Nucleus accumbens (tissue), 56 donors: ENCODE measurements at regions not wholly inside any gene's neighbourhood (a gene's known extent, or its start where the extent isn't known, plus 50 kb on each side); places are given as distances from the start of the nearest gene placed in this dataset.

Source experiments
- DNase-seq, 56 donors: peaks; one replicate each; lab custom pipeline; 2025; lab: John Stamatoyannopoulos, UW

DNA sequence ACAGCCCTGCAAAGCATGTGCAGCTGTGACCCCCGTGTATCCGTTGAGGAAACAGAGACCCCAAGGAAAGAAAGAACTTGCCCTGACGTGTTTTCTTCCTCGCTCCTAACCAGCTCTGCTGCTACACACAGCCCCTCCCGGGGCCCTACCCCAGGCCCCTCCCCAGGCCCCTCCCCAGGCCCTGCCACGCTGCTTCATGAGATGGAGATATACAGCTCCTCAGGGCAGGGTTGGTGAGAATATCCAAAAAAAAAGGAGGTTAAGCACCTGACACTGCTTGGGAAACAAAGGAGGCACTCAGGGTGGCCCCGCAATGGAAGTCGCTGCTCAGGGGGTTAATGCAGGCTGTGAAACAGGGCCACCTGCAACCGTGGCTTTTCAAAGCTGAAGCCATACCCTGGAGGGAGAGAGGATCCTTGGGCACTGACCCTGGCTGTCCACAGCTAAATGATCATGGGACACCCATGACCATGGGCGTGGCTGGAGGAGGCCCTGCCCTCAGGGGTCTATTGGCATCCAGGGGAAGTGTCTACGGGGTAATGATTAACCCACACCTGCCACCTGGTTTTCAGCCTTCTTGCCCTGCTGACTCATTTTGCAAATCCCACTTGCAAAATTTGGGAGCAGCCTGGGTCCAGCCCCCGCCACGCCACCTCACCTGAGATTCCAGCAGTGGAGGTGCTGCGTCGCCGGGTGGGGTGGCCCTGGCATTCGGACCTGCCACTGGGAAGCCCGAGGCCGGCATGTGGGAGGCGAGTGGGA is 112.1 kb upstream of the ANO1 start:
- no peak for DNase-seq

DNA sequence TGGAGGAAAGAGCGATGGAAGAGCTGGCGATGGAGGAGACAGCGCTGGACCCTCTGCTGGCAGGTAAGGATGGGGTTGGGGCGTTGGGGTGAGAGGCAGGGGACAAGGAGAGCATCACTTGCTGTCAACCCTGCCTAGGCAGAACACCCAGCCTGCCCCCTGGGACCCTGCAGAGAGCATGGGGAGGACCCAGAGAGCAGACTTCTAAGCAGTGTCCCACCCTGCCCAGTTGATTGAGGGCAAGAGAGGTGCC is 111.6 kb upstream of the ANO1 start:
- DNase-seq: no peak

DNA sequence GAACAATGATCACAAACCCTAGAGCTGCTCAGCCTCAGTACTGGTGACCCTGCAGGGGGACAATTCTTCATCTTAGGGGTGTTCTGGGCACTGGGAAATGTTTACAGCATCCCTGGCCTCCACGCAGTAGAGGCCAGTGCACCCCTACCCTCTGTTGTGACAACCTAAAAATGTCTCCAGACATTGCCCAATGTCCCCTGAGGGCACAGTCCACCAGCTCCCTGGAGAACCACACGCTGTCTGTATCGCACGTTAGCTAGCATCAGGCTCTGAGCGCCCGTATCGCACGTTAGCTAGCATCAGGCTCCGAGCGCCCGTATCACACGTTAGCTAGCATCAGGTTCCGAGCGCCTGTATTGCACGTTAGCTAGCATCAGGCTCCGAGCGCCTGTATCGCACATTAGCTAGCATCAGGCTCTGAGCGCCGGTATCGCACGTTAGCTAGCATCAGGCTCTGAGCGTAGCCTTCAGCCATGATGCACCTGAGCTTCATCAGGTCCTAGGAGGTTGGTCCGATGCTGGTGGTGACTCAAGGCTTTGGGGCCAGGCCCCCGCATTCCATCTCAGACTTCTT is 111.1 kb upstream of the ANO1 start:
- DNase-seq: no peak

DNA sequence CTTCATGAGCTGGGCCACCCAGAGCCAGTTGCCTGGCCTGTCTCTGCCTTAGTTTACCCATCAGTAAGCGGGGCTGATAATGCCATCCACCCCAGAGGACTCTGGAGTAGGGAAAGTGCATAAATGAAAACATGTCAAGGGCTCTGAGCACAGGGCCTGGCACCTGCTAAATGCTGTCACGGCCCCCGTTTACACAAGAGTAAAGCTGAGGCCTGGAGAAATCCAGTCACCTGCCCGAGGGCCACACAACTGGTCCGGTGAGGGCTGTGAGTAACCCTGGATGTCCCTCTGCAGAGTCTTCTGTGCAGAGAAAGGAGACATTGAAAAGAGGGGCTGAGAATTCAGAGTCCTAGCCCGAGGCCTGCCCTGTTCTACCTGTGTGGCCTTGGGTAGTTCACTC is 110.6 kb upstream of the ANO1 start:
- DNase-seq: no peak

DNA sequence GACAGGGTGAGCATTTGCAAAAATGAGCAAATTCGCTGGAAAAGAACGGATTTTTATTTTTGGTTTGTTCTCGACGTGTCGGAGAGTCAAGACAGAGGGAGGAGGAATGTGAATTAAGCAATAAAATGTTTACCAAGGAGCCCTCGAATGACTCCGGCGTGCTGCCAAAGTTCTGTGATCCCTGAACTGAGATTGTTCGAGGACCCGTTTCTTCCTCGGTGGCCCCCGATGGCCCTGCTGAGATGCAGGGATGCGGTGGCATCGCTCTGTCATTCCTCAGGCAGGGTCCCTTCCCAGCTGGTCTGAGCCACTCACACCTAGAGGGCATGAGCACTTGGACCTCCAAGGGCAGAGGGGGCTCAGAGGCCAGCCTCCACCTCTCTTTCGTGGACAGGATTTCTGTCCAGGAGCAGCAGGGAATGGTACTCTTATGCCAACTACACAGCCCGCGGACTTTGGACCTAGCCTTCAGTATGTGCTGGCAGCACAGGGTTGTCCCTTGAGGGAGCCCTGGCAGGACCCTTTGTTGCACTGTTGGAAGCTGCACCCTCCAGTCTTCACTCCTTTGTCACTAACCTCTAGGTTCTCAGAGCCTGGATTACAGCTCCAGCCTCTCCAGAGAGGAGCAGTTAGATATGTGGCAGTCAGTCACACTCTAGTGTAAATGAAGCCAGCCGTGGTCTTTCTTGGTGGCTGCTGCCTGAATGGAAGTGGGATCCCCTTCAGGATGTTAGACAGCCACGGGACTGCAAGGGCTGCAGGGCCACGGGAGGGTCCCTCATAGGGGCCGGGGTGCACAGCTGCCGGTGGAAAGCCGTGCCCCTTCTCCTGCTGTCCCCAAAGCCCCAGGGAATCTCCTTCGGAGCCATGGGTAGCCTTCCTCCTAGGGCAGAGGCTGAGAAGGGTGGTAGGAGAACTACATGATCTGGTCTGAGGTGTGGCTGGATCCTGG is 109.4 kb upstream of the ANO1 start:
- no peak for DNase-seq

DNA sequence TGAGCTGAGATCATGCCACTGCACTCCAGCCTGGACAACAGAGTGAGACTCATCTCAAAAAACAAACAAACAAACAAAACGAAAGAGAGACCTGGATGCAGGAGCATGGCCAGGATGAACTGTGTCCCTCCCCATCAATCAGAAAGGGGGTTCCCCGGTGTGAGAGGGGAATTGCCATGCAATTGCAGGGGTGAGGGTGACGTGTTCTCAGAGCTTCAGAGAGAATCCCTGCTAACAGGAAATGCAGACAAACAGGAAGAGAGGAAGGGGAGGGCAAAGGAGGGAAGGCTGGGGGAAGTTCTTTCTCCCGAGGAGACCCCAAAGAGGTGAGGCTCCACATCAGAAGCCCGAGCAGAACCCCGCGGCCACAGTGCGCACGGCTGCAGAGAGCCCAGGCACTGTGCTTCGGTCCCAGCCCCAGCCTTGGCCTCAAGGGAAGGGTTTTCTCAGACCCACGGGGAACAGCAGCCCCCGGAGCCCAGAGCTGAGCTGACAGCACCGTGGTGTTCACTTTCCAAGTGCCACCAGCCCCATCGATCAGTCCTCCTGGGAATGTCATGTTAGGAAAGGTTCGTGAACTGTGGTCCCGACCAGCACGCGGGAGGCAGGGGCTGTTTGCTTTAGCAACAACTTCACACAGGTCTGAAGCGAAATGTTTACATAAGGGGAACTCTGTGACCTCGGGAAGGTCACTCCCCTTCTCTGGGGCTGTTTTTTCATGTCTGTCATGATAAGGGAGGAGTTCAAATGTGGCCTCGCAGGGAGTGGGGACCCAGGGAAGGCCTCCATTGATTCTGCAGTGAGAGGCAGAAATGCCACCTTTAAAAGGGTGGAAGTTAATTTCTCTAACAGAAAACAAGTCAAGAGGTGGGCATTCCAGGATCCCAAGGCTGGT is 108.0 kb upstream of the ANO1 start:
- DNase-seq: no peak

DNA sequence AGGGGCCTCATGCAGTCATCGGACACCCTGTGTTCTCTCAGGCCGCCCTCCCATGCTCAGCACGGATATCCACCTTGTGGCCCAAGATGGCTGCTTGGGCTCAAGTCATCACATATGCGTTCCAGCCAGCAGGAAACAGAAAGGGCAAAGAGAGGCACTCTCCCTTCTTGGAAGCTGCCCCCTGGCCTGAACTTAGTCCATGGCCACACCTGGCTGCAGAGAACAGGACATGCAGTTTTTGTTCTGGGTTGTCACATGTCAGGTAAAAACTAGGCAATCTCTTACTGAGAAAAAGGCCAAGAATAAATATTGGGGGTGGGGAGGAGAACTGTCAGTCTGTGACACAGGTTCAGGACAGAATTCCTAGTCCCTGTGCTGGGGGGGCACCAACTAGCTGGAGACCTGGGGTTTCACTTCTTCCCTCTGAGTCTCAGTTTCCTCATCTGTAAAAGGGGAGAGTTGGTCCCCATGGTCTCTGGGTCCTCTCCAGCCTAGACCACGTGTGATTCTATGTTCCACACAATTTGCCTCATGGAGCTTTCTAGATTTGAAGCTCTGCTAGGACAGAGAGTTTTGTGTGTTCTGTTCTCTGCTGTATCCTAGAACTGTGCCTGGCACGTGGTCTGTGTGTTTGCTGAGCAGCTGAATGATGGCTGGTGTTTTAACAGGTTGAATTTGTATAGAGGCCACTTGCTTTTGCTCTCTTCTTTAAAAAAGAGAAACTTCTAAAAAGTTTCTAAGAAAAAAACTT is 107.2 kb upstream of the ANO1 start:
- DNase-seq: no peak

DNA sequence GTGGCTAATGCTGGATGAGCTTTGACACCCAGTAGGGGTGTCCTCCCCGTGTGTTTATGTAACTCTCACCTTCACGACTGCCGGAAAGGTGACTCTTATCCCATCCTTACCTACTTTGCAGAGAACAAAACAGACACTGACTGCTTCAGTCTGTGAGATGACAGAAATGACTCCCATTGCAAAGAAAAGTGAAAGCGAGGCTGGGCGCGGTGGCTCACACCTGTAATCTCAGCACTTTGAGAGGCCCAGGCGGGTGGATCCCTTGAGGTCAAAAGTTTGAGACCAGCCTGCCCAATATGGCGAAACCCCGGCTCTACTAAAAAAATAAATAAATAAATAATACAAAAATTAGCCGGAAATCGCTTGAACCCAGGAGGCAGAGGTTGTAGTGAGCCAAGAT is 106.4 kb upstream of the ANO1 start:
- no peak for DNase-seq

DNA sequence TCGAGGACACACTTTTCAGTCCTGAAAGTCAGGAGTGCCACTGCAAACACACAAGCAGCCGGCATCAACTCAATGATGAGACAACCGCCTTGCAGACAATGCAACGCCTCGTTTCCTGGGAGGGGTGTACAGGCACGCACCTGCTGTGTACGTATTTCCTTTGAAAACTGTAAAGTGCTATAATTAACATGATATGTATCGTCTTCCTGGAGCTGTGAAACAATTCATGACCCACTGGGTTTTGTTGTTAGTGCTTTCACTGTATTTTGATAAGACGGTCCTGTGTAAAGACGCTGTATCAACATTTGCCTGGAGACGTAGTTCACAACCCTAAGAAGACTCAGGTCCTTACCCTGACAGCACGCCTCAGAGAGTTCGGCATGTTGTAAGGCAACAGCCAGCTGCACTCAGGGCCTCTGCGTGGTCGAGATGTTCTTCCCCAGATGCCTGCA is 105.7 kb upstream of the ANO1 start:
- no peak for DNase-seq

DNA sequence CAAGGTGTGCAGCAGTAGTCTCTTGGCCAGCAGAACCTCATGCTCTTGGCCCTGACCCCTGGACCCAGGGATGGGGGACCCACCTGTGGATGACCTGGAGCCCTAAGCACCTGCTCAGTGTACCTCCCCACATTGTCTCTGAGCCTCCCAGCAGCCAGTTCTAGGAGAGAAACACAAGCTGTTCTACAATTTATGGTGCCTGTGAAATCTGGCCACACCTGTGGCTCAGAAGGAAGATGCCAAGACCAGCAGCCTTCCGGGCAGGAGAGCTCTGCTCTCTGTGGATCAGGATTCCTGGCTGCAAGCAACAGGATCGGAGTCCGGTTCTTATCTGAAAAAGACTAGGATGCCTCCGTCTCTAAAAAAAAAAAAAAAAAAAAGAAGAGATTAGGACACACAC is 103.6 kb upstream of the ANO1 start:
- no peak for DNase-seq

DNA sequence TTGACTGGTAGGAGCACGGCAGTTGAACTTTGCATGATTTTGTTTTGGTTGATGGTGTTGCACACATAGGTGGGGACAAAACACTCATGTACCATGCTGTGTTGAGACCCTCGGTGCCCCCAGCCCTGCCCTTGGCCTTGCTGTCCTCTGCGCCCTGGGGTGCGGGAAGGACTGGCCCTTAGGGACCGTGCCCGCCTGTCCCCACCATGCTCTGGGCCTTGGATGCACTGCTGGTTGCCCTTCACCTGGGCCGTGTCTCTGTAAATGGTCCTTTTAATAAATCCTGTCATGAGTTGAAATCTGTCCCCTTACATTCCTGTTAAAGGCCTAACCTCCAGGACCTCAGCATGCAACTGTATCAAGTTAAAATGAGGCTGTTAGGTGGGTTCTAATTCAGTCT is 102.3 kb upstream of the ANO1 start:
- DNase-seq: no peak

DNA sequence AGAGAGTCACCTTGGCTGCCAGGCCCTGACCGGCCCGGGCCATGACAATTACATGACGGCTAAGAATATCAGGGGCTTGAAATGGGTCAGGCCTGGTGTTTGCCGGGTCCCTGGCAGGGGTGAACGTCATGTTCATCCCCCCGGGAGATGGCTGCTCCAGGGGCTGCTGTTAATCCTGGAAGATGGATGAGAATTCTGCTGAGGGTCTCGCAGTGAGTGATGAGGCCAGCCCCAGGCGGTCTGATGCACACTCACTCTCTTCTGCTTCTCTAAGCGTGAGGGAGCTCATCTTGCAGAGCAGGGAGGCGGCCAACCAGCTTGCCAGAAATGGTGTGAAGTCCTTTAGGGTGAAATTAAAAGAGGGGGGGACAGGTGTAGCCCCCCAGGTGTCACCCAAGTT is 101.3 kb upstream of the ANO1 start:
- DNase-seq: no peak

DNA sequence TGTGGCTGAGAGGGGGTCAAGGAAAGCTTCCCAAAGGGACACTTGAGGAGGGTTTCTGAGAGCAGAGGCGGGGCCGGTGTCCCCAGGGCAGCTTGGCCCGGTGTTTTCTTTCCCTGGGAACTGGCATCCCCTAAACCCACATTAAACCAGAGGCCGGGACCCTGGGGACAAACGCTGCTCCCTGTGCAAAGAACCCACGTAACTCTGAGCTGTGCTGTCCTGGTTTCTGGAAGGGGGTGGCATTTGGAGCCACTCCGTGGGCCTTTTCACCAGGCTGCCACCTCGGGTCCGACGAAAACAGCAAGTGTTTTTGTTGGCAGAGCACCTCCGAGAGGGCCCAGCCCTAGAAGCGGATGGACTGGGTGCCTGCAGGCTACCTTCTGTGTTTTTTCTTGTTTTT is 100.2 kb upstream of the ANO1 start:
- no peak for DNase-seq

DNA sequence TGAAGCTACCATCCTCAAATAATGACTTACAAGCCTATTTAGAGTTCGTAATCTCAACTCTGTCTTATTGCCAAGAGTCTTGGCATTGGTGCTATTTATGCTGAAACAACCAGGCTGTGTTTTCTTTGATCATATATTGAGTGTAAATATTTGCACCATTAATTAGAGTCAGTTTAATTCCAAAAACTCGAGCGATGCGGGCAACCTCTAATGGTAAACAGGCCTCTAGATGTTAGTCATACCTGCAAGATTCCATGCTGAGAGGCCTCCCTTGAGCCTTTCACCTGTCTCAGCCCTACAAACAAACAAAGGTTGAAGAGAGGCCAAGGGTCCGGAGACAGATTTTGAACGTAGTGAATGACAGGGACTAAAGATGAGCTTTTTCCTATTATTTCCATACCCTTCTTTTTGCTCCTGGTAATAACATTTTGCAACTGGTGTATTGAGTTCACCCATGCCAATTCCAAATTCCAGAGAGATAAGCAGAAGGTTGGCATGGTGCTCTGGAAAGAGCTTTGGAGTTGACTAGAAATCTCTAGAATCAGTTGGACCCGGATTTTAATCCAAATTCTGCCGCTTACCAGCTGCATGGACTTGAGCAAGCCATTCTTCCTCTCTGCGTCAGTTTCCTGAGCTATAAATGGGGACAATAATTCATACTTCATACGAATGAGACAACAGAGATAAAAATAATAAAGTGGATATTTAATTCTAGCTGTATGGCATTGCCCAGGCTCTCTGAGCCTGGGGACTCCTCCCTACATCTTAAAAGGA is 99.1 kb upstream of the ANO1 start:
- no peak for DNase-seq

DNA sequence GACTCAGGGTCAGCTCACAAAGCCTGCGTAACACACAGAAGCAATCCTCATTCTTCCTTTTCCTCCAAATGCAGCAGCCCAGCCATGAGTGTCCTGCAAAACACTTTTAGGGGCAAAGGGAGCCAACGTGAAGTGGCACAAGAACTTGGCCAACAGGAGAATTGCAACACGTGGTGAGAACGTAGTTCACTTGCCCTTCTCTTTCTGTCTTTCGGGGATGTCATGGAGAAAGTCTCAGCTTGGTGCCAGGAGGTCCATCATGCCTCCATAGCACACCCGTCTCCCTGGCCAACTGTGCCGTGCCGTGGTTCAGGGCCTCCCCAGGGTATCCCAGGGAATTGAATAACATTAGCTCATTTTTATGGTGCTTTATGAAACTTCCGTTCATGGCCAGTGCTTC is 98.5 kb upstream of the ANO1 start:
- DNase-seq: no peak

DNA sequence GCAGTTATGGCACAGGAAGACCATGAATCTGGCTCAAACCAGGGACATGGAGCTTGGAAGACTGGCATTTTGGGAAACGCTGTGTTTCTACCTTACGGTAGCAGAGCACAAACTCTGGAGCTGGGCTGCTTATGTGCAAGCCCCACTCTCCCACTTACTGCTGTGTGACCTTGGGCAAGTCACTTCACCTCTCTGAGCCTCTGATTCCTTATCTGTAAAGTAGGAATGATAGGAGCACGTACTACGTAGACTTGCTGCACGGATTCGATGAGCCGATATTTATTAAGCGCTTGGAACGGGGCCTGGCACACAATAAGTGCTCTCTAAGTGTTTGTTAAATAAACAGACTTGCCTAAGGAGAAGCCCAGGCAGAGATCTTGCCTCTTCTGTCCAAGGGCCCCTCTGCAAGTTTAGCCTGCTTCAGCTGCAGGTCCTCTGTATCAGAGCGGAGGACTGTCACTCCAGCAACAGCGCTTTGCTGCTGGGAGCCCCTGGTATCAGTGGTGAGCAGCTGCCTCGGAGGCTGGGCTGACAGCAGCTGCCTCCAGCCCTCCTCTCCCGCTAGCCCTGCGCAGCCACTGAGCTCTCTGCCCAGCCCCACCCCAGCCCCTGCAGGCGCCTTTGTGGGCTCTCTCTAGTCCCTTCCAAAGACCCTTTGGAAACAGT is 96.9 kb upstream of the ANO1 start:
- no peak for DNase-seq

DNA sequence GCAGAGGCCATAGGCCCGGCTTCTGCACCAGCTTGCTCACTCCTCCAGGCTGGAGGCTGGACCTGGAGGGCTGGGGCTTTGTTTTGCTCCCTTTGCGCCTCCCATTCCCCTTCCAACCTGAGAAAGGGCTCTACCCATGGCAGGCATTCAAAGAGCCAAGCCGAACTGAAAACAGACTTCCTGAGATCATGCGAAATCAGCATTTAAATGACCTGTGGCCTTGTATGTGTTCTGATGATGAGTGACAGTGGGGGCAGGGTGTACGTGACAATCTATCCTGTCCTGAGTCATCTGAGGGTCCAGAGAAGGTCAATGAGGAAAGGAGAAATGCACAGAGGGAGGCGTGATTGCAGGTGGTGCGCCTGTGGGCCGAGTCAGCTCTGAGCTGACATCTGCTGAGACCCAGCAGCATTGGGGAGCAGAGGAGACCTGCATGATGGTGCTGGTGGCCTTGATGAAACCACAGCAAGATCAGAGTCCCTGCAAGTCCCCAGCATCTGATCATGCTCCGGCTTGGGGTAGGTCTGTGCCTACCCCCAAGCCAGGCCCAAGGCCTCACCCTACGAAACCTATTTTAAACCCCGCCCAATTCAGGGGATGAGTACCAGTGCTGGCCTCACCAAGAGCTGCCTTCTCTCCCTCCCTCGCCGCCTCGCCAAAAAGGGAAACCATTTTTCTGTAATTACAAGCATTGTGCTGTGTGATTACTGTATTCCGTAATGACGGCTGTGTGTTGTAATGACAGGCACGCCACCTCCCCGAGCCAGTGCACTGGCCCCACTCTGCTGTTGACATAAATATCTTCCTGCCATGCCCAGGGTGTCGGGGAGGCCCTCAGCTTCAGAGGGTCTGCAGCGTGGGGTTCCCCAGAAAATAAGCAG is 95.2 kb upstream of the ANO1 start:
- DNase-seq: no peak

DNA sequence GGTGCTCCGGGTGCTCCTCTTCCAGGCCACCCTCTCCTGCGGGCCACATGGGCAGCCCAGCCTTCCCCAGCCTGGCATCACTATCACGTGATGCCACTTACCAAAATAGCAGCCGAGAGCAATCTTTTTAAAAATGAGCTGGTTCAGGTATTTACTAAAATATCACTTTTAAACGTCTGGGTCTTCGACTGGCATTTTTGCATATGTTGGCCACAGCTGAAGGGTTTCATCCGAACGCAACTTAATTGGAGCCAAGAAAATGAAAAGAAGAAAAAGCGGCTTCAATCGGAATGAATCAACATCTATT is 94.6 kb upstream of the ANO1 start:
- no peak for DNase-seq
